ENCODE measurements at regions not wholly inside any gene's neighbourhood (a gene's known extent, or its start where the extent isn't known, plus 50 kb on each side); places are given as distances from the start of the nearest gene placed in this dataset.

DNA sequence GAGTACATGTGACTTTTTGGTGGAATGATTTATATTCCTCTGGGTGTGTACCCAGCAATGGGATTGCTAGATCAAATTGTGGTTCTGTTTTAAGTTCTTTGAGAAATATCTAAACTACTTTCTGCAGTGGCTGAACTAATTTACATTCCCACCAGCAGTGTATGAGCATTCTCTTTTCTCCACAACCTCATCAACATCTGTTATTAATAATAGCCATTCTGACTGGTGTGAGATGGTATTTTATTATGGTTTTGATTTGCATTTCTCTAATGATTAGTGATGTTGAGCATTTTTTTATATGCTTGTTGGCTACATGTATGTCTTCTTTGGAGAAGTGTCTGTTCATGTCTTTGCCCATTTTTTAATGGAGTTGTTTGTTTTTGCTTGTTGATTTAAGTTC lies 267.4 kb upstream of the NT5C1B start:
- Histone ChIP-seq H3K36me3 (ENCODE audit: control insufficient read depth, low read depth, low read length) (no peaks in the 10 kb centered on the region), H3K27me3 (ENCODE audit: control insufficient read depth, insufficient read depth, low read length) (no peaks in the 10 kb centered on the region), H3K4me1 (ENCODE audit: control insufficient read depth, low read depth, low read length) (no peaks in the 10 kb centered on the region), H3K9me3 (ENCODE audit: control insufficient read depth, low read depth, low read length) (no peaks in the 10 kb centered on the region), H3K9ac (ENCODE audit: low read length) (no peak overlapping the region), H3K4me3 (ENCODE audit: low read length) (no peak overlapping the region), H3K27ac (ENCODE audit: low read length) (no peak overlapping the region)

DNA sequence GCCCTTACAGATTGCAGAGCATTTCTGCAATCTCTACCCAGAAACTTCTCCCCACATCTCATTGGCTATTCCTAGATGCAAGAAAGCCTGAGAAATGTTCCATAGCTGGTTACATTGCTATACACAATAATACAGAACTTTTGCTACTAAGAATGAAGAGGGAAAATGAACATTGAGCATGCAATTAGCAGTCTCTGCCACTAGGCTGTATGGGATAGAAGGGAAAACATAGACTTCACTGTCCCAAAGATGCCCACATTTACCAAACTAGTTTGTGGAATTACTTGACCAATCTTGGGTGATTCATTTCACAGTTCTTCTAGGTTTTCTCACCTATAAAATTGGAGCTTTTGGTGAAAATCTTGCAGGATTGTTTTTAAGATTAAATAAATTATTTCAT lies 265.7 kb upstream of the NT5C1B start:
- Histone ChIP-seq H3K36me3 (ENCODE audit: control insufficient read depth, low read depth, low read length) (no peaks in the 10 kb centered on the region), H3K9ac (ENCODE audit: low read length) (no peak overlapping the region), H3K27ac (ENCODE audit: low read length) (no peak overlapping the region), H3K4me3 (ENCODE audit: low read length) (no peak overlapping the region), H3K9me3 (ENCODE audit: control insufficient read depth, low read depth, low read length) (no peaks in the 10 kb centered on the region), H3K4me1 (ENCODE audit: control insufficient read depth, low read depth, low read length) (peaks cover 2% of the 10 kb centered on the region), H3K27me3 (ENCODE audit: control insufficient read depth, insufficient read depth, low read length) (no peaks in the 10 kb centered on the region)

DNA sequence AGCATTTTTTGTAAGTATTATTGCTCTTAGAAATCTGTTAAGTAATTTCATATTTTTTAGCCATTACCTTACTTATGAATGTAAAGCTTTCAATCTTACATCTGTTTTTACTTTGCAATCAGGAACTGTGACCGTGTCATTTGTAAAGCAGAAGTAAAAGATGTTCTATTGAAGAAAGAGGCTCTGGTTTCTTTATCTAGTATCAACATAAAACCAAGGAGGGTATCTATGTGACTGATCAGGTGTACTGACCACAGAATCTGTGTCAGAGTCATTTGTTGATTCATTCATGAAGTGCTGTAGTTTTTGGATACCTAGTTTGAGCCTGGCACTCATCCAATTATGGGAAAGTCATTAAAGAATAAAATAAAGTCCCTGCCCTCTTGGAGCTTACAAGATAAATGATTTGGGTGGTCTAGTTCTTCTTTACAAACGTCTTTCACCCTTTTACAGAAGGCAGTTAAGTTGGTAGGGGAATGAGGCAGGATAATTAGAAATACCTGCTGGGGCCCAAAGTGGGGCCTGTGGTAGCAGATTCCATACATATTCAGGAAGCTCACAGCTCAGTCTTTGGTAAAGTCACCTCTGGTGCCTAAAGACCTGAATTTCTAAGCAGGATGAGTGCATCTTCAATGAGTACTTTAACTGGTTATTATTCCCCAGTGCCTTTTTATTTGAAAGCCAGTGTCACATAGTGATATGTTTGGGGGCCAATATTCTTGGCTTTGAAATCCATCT lies 260.6 kb upstream of the NT5C1B start:
- Histone ChIP-seq H3K27ac (ENCODE audit: low read length) (no peak overlapping the region), H3K36me3 (ENCODE audit: control insufficient read depth, low read depth, low read length) (no peaks in the 10 kb centered on the region), H3K4me3 (ENCODE audit: low read length) (no peak overlapping the region), H3K4me1 (ENCODE audit: control insufficient read depth, low read depth, low read length) (peaks cover 3% of the 10 kb centered on the region), H3K9ac (ENCODE audit: low read length) (no peak overlapping the region), H3K9me3 (ENCODE audit: control insufficient read depth, low read depth, low read length) (no peaks in the 10 kb centered on the region), H3K27me3 (ENCODE audit: control insufficient read depth, insufficient read depth, low read length) (no peaks in the 10 kb centered on the region)

- no peaks in the 10 kb centered on the region for H3K9me3 ChIP-seq (ENCODE audit: control insufficient read depth, low read depth, low read length)
- no peak overlapping the region for H3K4me3 ChIP-seq (ENCODE audit: low read length)
- H3K36me3 ChIP-seq (ENCODE audit: control insufficient read depth, low read depth, low read length), result no peaks in the 10 kb centered on the region
- H3K27me3 ChIP-seq (ENCODE audit: control insufficient read depth, insufficient read depth, low read length), result no peaks in the 10 kb centered on the region
- H3K27ac ChIP-seq (ENCODE audit: low read length), result no peak overlapping the region
- peaks cover 3% of the 10 kb centered on the region for H3K4me1 ChIP-seq (ENCODE audit: control insufficient read depth, low read depth, low read length)
- no peak overlapping the region for H3K9ac ChIP-seq (ENCODE audit: low read length)
Measured at GRCh38 chr2:18848646-18849045, 259.3 kb upstream of the NT5C1B start.

DNA sequence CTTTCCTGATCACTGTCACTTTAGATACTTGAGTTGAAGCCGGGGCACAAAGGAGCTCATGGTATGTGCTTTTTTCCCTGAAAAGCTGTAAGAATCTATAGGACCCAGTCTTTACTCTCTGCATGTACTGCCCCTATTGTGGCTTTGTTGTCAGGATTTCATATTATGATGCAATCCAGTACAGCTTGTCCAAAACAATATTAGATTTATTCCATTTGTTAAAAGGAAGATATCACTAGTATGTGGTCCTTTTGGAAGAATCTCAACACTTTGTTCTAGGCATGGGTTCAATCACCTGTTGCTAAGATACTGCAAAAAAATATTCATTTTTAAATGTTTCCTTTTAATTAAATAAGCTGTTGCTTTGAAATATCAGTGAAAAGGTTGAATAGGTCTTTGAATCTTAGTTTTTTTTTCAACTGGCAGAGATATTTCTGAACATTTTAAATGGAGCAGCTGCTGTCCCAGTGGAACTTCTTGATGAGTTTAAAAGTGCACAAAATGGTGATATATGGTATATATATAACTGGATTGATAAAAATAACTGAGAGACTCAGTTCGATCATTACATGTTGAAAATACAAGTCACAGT lies 256.6 kb upstream of the NT5C1B start:
- Histone ChIP-seq H3K9ac (ENCODE audit: low read length) (no peak overlapping the region), H3K4me3 (ENCODE audit: low read length) (no peak overlapping the region), H3K27ac (ENCODE audit: low read length) (no peak overlapping the region), H3K27me3 (ENCODE audit: control insufficient read depth, insufficient read depth, low read length) (no peaks in the 10 kb centered on the region), H3K36me3 (ENCODE audit: control insufficient read depth, low read depth, low read length) (no peaks in the 10 kb centered on the region), H3K9me3 (ENCODE audit: control insufficient read depth, low read depth, low read length) (no peaks in the 10 kb centered on the region), H3K4me1 (ENCODE audit: control insufficient read depth, low read depth, low read length) (peaks cover 9% of the 10 kb centered on the region)

DNA sequence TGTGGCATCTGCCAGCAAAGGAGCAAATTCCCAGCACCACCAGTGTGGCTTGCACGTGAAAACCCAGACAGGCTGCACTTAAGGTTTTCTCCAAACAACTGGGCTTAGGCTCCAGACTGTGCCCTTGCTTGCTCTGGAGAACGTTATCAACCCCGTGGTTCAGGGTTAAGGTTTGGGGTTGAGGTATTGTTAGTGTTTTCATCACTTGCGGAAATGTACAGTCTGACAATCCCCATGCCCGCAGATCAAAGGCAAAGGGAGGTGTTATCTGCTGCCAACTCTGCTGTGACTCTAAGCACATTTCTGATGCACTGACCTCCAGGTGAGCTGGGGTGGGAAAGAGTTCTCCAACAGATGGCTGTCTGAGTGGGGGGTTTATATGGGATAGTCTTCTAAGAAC lies 253.5 kb upstream of the NT5C1B start:
- H3K4me1 ChIP-seq (ENCODE audit: control insufficient read depth, low read depth, low read length), result peaks cover 11% of the 10 kb centered on the region
- H3K27me3 ChIP-seq (ENCODE audit: control insufficient read depth, insufficient read depth, low read length), result no peaks in the 10 kb centered on the region
- no peak overlapping the region for H3K4me3 ChIP-seq (ENCODE audit: low read length)
- no peaks in the 10 kb centered on the region for H3K36me3 ChIP-seq (ENCODE audit: control insufficient read depth, low read depth, low read length)
- no peak overlapping the region for H3K27ac ChIP-seq (ENCODE audit: low read length)
- H3K9me3 ChIP-seq (ENCODE audit: control insufficient read depth, low read depth, low read length), result no peaks in the 10 kb centered on the region
- H3K9ac ChIP-seq (ENCODE audit: low read length), result no peak overlapping the region

DNA sequence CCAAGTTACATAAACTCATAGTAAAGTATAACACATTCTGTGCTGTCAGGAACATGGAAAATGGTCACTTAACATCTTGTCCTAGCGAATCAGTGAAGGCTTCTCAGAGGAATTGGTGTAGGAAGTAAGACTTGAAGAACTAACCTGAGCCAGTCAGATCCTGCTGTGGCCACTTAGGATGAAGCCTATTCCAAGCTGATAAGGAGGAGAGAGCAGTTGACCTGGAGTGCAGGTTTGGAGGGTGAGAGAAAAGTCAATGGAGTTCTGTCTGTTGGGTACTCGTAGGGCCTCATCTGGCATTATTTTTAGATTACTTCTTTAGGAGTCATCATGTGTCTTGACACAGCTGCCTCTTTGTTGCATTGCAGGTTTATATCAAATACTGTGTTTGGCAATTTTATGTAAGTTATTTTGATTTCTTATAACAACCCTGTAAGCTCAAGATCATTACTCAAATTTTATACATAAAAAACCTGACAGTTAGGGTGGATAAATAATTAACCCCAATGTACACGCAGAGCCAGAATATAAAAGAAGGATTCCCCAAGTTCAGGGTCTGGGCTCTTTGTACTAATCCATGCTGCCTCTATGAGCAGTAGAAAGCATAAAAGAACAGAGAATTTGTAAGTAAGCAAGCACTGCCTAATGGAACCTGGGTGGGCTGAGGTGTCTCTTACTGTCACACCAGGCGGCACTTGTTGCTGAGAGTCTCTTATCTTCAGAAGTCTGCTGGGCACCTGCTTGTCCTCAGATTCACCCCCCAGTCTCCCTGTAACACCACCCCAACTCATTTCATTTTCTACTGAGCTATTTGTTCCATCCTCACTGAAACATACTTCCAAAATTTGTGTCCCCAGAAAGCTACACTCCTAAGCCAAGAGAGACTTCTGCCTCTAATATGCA lies 252.1 kb upstream of the NT5C1B start:
- no peaks in the 10 kb centered on the region for H3K9me3 ChIP-seq (ENCODE audit: control insufficient read depth, low read depth, low read length)
- peaks cover 21% of the 10 kb centered on the region for H3K4me1 ChIP-seq (ENCODE audit: control insufficient read depth, low read depth, low read length)
- no peaks in the 10 kb centered on the region for H3K36me3 ChIP-seq (ENCODE audit: control insufficient read depth, low read depth, low read length)
- no peak overlapping the region for H3K9ac ChIP-seq (ENCODE audit: low read length)
- H3K27ac ChIP-seq (ENCODE audit: low read length), result no peak overlapping the region
- no peak overlapping the region for H3K4me3 ChIP-seq (ENCODE audit: low read length)
- H3K27me3 ChIP-seq (ENCODE audit: control insufficient read depth, insufficient read depth, low read length), result no peaks in the 10 kb centered on the region

DNA sequence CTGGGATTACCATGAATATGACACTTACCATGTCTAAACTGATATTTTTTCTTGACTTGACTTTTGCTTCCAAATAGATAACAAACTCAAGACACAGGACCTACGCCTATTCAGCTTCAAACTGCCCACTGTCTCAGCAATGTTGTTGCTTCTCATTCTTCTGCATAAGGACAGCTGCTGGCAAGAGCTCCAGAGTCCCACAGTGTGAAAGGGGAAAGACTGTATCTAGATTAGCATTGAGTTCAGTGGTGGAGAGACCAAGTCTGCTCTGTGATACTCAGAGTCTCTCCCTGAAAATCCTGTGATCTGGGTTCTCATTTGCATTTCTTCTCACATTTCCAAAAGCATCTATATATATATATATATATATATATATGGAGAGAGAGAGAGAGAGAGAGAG lies 247.9 kb upstream of the NT5C1B start:
- no peak overlapping the region for H3K4me3 ChIP-seq (ENCODE audit: low read length)
- H3K27me3 ChIP-seq (ENCODE audit: control insufficient read depth, insufficient read depth, low read length), result no peaks in the 10 kb centered on the region
- no peak overlapping the region for H3K9ac ChIP-seq (ENCODE audit: low read length)
- H3K27ac ChIP-seq (ENCODE audit: low read length), result no peak overlapping the region
- no peaks in the 10 kb centered on the region for H3K9me3 ChIP-seq (ENCODE audit: control insufficient read depth, low read depth, low read length)
- no peaks in the 10 kb centered on the region for H3K36me3 ChIP-seq (ENCODE audit: control insufficient read depth, low read depth, low read length)
- H3K4me1 ChIP-seq (ENCODE audit: control insufficient read depth, low read depth, low read length), result peaks cover 25% of the 10 kb centered on the region

GRCh38 chr2:18836436-18836835 lies 247.1 kb upstream of the NT5C1B start:
- peaks cover 25% of the 10 kb centered on the region for H3K4me1 ChIP-seq (ENCODE audit: control insufficient read depth, low read depth, low read length)
- no peaks in the 10 kb centered on the region for H3K27me3 ChIP-seq (ENCODE audit: control insufficient read depth, insufficient read depth, low read length)
- H3K4me3 ChIP-seq (ENCODE audit: low read length), result no peak overlapping the region
- no peak overlapping the region for H3K9ac ChIP-seq (ENCODE audit: low read length)
- no peaks in the 10 kb centered on the region for H3K9me3 ChIP-seq (ENCODE audit: control insufficient read depth, low read depth, low read length)
- no peaks in the 10 kb centered on the region for H3K36me3 ChIP-seq (ENCODE audit: control insufficient read depth, low read depth, low read length)
- H3K27ac ChIP-seq (ENCODE audit: low read length), result no peak overlapping the region

DNA sequence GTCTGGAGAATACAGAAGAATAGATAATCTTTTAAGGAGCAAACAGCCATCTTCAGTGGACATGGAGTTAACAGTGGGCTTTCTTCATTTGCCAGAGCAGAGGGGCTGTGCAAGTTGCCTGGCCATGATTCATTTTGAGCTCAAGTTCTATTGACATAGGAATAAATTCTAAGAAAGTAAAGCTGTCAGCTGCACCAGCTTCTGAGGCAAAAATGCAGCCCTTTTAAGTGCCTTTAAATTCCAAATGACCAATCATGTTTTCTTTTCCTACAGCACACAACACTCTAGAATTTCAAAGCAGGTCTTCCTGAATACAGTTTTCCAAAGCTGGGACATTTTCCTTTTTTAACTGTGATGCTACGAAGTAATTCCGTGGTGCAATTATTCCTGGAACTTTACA lies 246.4 kb upstream of the NT5C1B start:
- Histone ChIP-seq H3K27me3 (ENCODE audit: control insufficient read depth, insufficient read depth, low read length) (no peaks in the 10 kb centered on the region), H3K27ac (ENCODE audit: low read length) (no peak overlapping the region), H3K4me1 (ENCODE audit: control insufficient read depth, low read depth, low read length) (peaks cover 25% of the 10 kb centered on the region), H3K9ac (ENCODE audit: low read length) (no peak overlapping the region), H3K4me3 (ENCODE audit: low read length) (no peak overlapping the region), H3K36me3 (ENCODE audit: control insufficient read depth, low read depth, low read length) (no peaks in the 10 kb centered on the region), H3K9me3 (ENCODE audit: control insufficient read depth, low read depth, low read length) (no peaks in the 10 kb centered on the region)

DNA sequence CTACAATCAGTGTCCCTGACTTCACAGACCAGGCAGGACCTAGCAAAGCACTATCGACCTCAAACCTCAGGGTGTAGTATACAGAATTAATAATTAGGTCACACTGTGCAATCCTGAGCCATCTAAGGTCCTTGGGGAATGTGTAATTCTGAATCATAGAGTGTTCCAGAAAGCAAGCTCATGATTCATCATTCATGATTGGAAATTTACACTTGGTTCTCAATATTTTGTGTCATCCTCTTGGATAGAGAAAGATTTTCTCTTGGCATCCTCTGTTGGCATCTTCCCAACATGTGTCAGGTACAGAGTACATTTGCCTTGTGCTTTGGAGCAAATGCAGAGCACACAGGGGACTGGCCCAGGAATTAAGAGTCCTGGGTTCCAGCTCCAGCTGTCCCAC lies 245.0 kb upstream of the NT5C1B start:
- no peaks in the 10 kb centered on the region for H3K9me3 ChIP-seq (ENCODE audit: control insufficient read depth, low read depth, low read length)
- no peak overlapping the region for H3K4me3 ChIP-seq (ENCODE audit: low read length)
- H3K4me1 ChIP-seq (ENCODE audit: control insufficient read depth, low read depth, low read length), result peaks cover 25% of the 10 kb centered on the region
- H3K9ac ChIP-seq (ENCODE audit: low read length), result no peak overlapping the region
- no peaks in the 10 kb centered on the region for H3K27me3 ChIP-seq (ENCODE audit: control insufficient read depth, insufficient read depth, low read length)
- H3K36me3 ChIP-seq (ENCODE audit: control insufficient read depth, low read depth, low read length), result no peaks in the 10 kb centered on the region
- no peak overlapping the region for H3K27ac ChIP-seq (ENCODE audit: low read length)
